WTC11 (cell line): ENCODE measurements at regions not wholly inside any gene's neighbourhood (a gene's known extent, or its start where the extent isn't known, plus 50 kb on each side); places are given as distances from the start of the nearest gene placed in this dataset.

Experiments used
- CTCF ChIP-seq: fragments of 200-600 bp; IDR thresholded peaks from 2 replicates; pipeline ENCODE4 v1.8.0; 2022; ENCODE audit warnings: antibody characterized with exemption
- GTF2I ChIP-seq: fragments of 250-450 bp; sonication (Bioruptor Pico); conservative IDR thresholded peaks from 2 replicates; pipeline ENCODE4 v1.4.0; 2021; ENCODE audit warnings: mild to moderate bottlenecking
- HMGXB4 ChIP-seq: sonication (generic); formaldehyde crosslinking; IDR thresholded peaks from 2 replicates; pipeline ENCODE4 v1.8.1; 2023; ENCODE audit warnings: mild to moderate bottlenecking, moderate library complexity, missing genetic modification reagents
- MAX ChIP-seq: sonication (generic); formaldehyde crosslinking; IDR thresholded peaks from 2 replicates; pipeline ENCODE4 v1.8.0; 2022; ENCODE audit warnings: mild to moderate bottlenecking, missing genetic modification reagents

- TF ChIP-seq CTCF (no peak), HMGXB4 (no peak), MAX (CRISPR knock-in tag) (no peak), GTF2I (CRISPR knock-in tag) (no peak)
Observed at GRCh38 chr2:19635951-19636510, 265.8 kb downstream of the TTC32 start.
